PC-9 (cell line): ENCODE measurements at regions not wholly inside any gene's neighbourhood (a gene's known extent, or its start where the extent isn't known, plus 50 kb on each side); places are given as distances from the start of the nearest gene placed in this dataset.

Experiments
- CTCF ChIP-seq: fragments of 200-600 bp; sonication (generic); conservative IDR thresholded peaks from 2 replicates; pipeline ENCODE4 v1.6.1; 2017; ENCODE audit warnings: mixed run types, antibody characterized with exemption, mild to moderate bottlenecking, moderate library complexity
- EZH2 ChIP-seq: fragments of 200-600 bp; sonication (generic); IDR thresholded peaks from 2 replicates; pipeline ENCODE4 v1.8.0; 2017; ENCODE audit warnings: antibody characterized with exemption, low read depth

DNA sequence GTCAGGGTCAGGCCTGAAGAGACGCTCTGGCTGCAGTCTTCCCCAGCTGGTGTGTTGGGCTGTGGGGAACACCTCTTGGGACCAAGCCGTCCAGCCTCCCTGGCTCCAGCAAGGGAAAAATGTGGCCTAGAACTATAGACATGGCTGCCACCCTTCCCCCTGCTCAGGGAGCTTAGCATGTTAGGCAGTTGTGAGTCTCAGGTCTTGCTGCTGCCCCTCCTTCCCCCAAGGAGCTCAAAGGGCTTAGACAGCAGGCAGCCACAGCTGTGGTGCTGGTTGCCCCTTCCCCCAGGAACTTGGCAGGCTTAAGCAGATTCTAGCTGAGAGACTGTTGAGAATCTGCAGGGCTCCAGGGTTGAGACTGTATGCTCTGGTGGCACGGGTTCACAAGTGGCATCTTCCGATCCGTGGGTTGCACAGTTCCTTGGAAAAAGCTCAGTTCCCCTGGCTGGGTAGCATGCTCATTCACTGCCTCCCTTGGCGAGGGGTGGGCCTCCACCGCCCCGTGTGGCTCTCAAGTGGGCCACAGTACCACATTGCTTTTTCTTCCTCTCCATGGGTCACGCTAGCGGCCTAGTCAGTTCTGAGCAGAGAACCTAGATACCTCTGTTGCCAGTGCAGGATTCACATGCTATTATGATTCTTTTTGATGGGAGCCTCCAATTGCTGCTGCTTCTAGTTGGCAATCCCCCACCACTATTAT lies 1258.6 kb downstream of the OLFM4 start:
- TF ChIP-seq CTCF (no peak), EZH2 (no peak)
